K562 (cell line): ENCODE measurements at regions not wholly inside any gene's neighbourhood (a gene's known extent, or its start where the extent isn't known, plus 50 kb on each side); places are given as distances from the start of the nearest gene placed in this dataset.

Experiments used
- CTCF ChIP-seq, 3 experiments: IDR thresholded peaks in 2 of 3; conservative IDR thresholded peaks in 1 of 3; 2 replicates each; pipeline ENCODE4 v1.5.1; 2011 to 2012; ENCODE audit warnings: low read length in 3 of 3, mild to moderate bottlenecking in 3 of 3, control low read depth in 2 of 3, improper control_type of control experiment in 1 of 3, inconsistent platforms in 1 of 3, low read depth in 1 of 3, mixed read lengths in 1 of 3, moderate library complexity in 1 of 3; ENCODE audit not compliant: insufficient read depth in 2 of 3
- POLR2AphosphoS5 ChIP-seq: IDR thresholded peaks from 2 replicates; pipeline ENCODE4 v1.6.1; 2011; ENCODE audit warnings: mild to moderate bottlenecking, low read depth, low read length, moderate library complexity; ENCODE audit not compliant: control insufficient read depth, insufficient read depth
- POU5F1 ChIP-seq: fragments of 150-350 bp; IDR thresholded peaks from 2 replicates; pipeline ENCODE4 v1.6.1; 2014; ENCODE audit warnings: borderline replicate concordance, low read length, low read depth, mild to moderate bottlenecking; ENCODE audit not compliant: partially characterized antibody
- ZFP36 ChIP-seq: fragments of 150-350 bp; IDR thresholded peaks from 2 replicates; pipeline ENCODE4 v1.6.1; 2018; ENCODE audit warnings: low read length, low read depth; ENCODE audit not compliant: partially characterized antibody

- TF ChIP-seq CTCF (IDR thresholded peaks at IDR 0.05 in 2 of 3, conservative IDR thresholded peaks at IDR 0.05 in 1 of 3; ENCODE audit: insufficient read depth in 2 of 3, low read depth in 1 of 3, low read length in 3 of 3) (no peak), POLR2AphosphoS5 (no peak), ZFP36 (no peak), POU5F1 (no peak)
Observed at GRCh38 chrX:63525491-63525890, 174.4 kb upstream of the SPIN4 start.
